Psoas muscle (tissue), 7 donors: ENCODE measurements at regions not wholly inside any gene's neighbourhood (a gene's known extent, or its start where the extent isn't known, plus 50 kb on each side); places are given as distances from the start of the nearest gene placed in this dataset.

Experiments
- ATAC-seq, 4 donors: fragments of 200-7000 bp; cut with Tn5 transposase; one replicate each; pipeline ENCODE4 v1.9.1; 2020; ENCODE audit warnings: moderate library complexity in 3 of 4, mild to moderate bottlenecking in 2 of 4
- DNase-seq, 2 donors: peaks; one replicate each; pipeline ENCODE4 v3.0.0-alpha.2; 2020
- H3K27ac ChIP-seq: fragments of 200-600 bp; one replicate; pipeline ENCODE4 v1.8.0; 2022
- H3K27me3 ChIP-seq, 3 donors: fragments of 200-600 bp in 1 of 3; one replicate each; pipeline versions ENCODE4 v1.6.1 to v1.8.0; 2013 to 2022; ENCODE audit warnings: low read length in 2 of 3, mild to moderate bottlenecking in 2 of 3, moderate library complexity in 1 of 3; ENCODE audit not compliant: insufficient read depth in 3 of 3
- H3K36me3 ChIP-seq, 2 donors: fragments of 200-600 bp in 1 of 2; one replicate each; pipeline versions ENCODE4 v1.6.1 to v1.8.0; 2013 to 2022; ENCODE audit warnings: low read depth in 1 of 2, mild to moderate bottlenecking in 1 of 2, moderate library complexity in 1 of 2; ENCODE audit not compliant: insufficient read depth in 1 of 2
- H3K4me1 ChIP-seq: fragments of 200-600 bp; one replicate; pipeline ENCODE4 v1.8.0; 2022
- H3K4me3 ChIP-seq: fragments of 200-600 bp; one replicate; pipeline ENCODE4 v1.8.0; 2022; ENCODE audit warnings: mild to moderate bottlenecking
- H3K9me3 ChIP-seq: fragments of 200-600 bp; one replicate; pipeline ENCODE4 v1.8.0; 2022
- WGBS, 3 donors: extraction: QIAGEN DNeasy Blood & Tissue Kit; methylation state at CpG; one replicate each; pipeline versions ENCODE4 v1.1.6 to v1.1.7; 2013; 5-methylcytosine and 5-hydroxymethylcytosine counted together
- intact Hi-C, 2 donors: fragments of 100-400 bp; cut with DNase I; formaldehyde crosslinking; loops; one replicate each; pipeline versions ENCODE4 v1.11.0 to v1.14.2; 2022
- TF ChIP-seq, protein P1 (sequence below): fragments of 200-600 bp; IDR thresholded peaks from one replicate; pipeline ENCODE4 v1.8.0; 2022; ENCODE audit warnings: antibody characterized with exemption
- donor health status: healthy with polysubstance abuse.
- donor health status: DM: no; HTN: no; CAD: no; lungs with moderate emphysema.
- donor health status: Bipolar disorder and iron deficiency.
- donor health status: healthy.
- donor health status: DM: yes; HTN: yes; CAD: no.
- donor health status: DM: no; HTN: no; CAD: no.
- donor health status: DM: yes; HTN: yes; CAD: no.

DNA sequence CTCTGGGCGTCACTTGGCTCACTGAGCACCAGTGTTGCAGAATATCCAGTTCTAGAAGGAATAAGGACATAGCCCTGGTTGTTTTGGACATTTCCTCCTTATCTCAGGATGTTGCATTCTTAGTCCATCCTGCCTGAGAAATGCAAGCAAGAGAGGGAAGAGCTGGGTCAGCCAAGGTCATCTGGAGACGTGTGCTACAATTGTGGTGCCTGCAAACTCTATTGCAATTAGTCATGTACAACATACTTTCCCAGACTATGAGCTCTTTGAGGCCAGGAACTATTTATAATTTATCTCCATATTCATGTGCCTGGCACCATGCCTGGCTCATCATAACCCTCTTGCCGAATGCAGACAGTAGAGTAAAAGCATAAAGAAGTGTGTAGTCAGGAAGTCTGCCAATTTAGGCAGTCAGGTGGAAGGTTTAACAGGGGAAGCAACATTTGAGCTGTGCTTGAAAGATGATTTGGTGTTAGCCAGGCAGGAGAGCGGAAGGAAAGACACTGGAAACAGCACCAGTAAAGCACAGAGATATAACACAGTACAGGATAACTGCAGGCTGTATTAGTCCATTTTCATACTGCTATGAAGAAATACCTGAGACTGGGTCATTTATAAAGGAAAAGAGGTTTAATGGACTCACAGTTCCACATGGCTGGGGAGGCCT lies 129.4 kb upstream of the PAX6 start:
- DNase-seq (no peak), ATAC-seq (no peak)
- Histone ChIP-seq H3K27me3 (no peaks in the 10 kb centered on the region), H3K9me3 (no peaks in the 10 kb centered on the region), H3K4me3 (no peak overlapping the region), H3K4me1 (no peaks in the 10 kb centered on the region), H3K36me3 (no peaks in the 10 kb centered on the region), H3K27ac (no peak overlapping the region)
- intact Hi-C loops, result no loop called here
- WGBS, 3 donors, result 45 to 51% (median 49%) methylated on average over 4 of the region's 4 CpGs
- TF ChIP-seq, protein P1, sequence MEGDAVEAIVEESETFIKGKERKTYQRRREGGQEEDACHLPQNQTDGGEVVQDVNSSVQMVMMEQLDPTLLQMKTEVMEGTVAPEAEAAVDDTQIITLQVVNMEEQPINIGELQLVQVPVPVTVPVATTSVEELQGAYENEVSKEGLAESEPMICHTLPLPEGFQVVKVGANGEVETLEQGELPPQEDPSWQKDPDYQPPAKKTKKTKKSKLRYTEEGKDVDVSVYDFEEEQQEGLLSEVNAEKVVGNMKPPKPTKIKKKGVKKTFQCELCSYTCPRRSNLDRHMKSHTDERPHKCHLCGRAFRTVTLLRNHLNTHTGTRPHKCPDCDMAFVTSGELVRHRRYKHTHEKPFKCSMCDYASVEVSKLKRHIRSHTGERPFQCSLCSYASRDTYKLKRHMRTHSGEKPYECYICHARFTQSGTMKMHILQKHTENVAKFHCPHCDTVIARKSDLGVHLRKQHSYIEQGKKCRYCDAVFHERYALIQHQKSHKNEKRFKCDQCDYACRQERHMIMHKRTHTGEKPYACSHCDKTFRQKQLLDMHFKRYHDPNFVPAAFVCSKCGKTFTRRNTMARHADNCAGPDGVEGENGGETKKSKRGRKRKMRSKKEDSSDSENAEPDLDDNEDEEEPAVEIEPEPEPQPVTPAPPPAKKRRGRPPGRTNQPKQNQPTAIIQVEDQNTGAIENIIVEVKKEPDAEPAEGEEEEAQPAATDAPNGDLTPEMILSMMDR, result no peak

DNA sequence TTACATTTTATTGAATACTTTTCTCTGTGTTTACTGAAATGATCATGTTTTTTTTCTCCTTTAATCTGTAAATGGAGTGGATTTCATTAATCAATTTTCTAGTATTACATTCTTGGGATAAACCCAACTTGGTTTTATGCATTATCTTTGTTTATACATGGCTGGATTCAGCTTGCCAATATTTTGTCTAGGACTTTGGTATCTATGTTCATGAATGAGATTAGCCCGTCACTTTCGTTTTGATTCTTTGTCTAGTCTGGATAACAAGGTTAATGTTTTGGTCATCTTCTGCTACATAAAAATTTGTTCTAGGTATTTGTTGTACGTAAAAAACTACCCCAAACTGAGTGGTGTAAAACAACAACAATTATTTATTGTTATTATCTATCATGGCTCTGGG lies 127.9 kb upstream of the PAX6 start:
- 46 to 65% (median 51%) methylated on average over 3 of the region's 3 CpGs for WGBS, 3 donors

DNA sequence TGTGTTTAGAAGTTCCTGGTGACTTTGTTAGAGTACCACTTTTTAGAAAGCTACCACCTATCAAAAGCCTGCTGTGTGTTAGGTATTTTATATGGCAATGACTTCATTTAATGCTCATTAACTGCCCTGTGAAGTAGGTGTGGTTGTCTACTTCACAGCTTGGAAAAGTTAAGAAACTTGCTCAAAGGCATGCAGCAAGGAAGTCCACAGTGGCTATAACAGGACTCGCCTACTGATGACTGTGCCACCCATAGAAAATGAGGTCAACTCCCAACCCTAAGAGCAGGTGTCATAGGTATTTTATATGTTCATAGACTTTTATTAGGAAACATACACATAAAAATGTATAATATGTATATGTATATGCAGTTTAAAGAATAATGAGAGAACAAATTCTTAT lies 125.2 kb upstream of the PAX6 start:
- Histone ChIP-seq H3K27ac (no peak overlapping the region), H3K36me3 (no peaks in the 10 kb centered on the region), H3K4me1 (no peaks in the 10 kb centered on the region), H3K27me3 (no peaks in the 10 kb centered on the region), H3K9me3 (no peaks in the 10 kb centered on the region), H3K4me3 (no peak overlapping the region)
- 68 to 73% (median 70%) methylated on average over 1 of the region's 1 CpG for WGBS, 3 donors
- DNase-seq (no peak), ATAC-seq (no peak)
- TF ChIP-seq, protein P1, result no peak
- intact Hi-C loops, result no loop called here

More for the DNA sequence above, 127.9 kb upstream of the PAX6 start:
- Histone ChIP-seq H3K27me3 (no peaks in the 10 kb centered on the region), H3K27ac (no peak overlapping the region), H3K4me3 (no peak overlapping the region), H3K4me1 (no peaks in the 10 kb centered on the region), H3K36me3 (no peaks in the 10 kb centered on the region), H3K9me3 (no peaks in the 10 kb centered on the region)
- DNase-seq (no peak), ATAC-seq (no peak)
- TF ChIP-seq, protein P1, result no peak
- intact Hi-C loops, result no loop called here

DNA sequence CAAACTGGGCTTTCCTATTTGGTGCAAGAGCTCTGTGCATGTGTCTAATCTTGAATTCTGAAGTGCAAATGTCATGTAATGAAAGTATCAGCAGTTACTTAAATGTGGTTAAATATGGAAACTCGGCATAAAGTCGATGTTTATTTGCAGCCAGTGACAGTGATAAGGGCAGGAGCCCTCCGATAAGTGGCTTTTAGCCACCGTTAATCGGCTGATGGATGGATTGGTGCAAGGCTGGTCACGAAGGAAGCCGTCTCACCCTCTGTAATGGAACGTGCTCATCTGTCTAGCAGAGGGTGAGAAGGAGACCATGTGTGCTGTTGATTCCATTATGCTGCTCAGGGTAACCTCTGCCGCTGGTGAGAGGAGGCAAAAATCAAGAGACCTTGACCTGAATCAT lies 121.8 kb upstream of the PAX6 start:
- H3K4me3 ChIP-seq, result no peak overlapping the region
- no peaks in the 10 kb centered on the region for H3K36me3 ChIP-seq
- DNase-seq, result no peak
- TF ChIP-seq, protein P1, result no peak
- no peak for ATAC-seq
- H3K27me3 ChIP-seq, result no peaks in the 10 kb centered on the region
- H3K4me1 ChIP-seq, result no peaks in the 10 kb centered on the region
- H3K9me3 ChIP-seq, result no peaks in the 10 kb centered on the region
- intact Hi-C loops, result no loop called here
- no peak overlapping the region for H3K27ac ChIP-seq
- 71 to 81% (median 74%) methylated on average over 9 of the region's 9 CpGs for WGBS, 3 donors

DNA sequence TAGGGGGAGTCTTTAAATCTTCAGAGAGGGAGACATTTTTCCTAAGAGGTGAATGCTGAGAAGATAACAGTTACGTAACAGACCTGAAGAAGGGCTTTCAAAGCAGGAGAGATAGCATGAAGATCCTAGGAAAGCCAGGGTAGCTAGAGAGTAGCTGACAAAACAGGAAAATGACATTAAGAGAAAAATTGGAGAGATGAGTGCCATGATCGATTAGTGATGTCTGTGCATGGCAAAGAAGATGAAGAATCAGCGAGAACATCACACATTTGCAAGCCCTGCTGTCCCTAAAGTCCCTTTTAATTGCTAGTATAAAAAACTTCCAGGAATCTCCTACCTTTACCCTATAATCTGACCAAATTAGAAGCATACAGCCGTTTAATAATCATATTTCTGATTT lies 116.9 kb upstream of the PAX6 start:
- Histone ChIP-seq H3K4me3 (no peak overlapping the region), H3K4me1 (no peaks in the 10 kb centered on the region), H3K27me3 (no peaks in the 10 kb centered on the region), H3K9me3 (no peaks in the 10 kb centered on the region), H3K27ac (no peak overlapping the region), H3K36me3 (no peaks in the 10 kb centered on the region)
- intact Hi-C loops, result no loop called here
- TF ChIP-seq, protein P1, result no peak
- DNase-seq (no peak), ATAC-seq (no peak)
- 71 to 84% (median 80%) methylated on average over 4 of the region's 4 CpGs for WGBS, 3 donors
